ENCODE measurements at regions not wholly inside any gene's neighbourhood (a gene's known extent, or its start where the extent isn't known, plus 50 kb on each side); places are given as distances from the start of the nearest gene placed in this dataset.

DNA sequence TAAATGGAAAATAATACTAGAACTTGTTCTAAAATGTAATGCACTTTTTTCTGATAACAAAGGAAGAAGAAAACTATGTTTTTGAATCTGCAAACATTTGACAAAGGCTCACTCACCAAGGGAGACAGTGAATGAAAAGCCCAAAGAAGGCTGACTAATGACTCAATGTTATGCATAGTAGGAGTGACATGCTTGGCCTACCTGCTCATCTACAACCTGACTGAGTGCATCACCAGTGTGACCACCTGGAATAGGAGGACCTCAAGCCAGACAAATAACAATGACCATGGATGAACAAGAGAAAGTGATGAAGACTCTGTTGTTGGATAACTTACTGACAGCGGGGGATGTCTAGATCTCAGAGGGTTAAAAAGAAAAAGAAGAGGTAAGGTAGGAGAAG lies 157.2 kb downstream of the SIM1 start:
- TF ChIP-seq, protein P1, sequence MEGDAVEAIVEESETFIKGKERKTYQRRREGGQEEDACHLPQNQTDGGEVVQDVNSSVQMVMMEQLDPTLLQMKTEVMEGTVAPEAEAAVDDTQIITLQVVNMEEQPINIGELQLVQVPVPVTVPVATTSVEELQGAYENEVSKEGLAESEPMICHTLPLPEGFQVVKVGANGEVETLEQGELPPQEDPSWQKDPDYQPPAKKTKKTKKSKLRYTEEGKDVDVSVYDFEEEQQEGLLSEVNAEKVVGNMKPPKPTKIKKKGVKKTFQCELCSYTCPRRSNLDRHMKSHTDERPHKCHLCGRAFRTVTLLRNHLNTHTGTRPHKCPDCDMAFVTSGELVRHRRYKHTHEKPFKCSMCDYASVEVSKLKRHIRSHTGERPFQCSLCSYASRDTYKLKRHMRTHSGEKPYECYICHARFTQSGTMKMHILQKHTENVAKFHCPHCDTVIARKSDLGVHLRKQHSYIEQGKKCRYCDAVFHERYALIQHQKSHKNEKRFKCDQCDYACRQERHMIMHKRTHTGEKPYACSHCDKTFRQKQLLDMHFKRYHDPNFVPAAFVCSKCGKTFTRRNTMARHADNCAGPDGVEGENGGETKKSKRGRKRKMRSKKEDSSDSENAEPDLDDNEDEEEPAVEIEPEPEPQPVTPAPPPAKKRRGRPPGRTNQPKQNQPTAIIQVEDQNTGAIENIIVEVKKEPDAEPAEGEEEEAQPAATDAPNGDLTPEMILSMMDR (IDR thresholded peaks at IDR 0.05), result no peak
- no peak for TF ChIP-seq EP300 (IDR thresholded peaks at IDR 0.05)
- no peak for TF ChIP-seq POLR2A (IDR thresholded peaks at IDR 0.05)

All from tibial nerve (tissue), 4 donors.